Upper lobe of left lung (tissue), 6 donors: ENCODE measurements at regions not wholly inside any gene's neighbourhood (a gene's known extent, or its start where the extent isn't known, plus 50 kb on each side); places are given as distances from the start of the nearest gene placed in this dataset.

Source experiments
- ATAC-seq, 2 donors: fragments of 200-7000 bp; cut with Tn5 transposase; one replicate each; pipeline ENCODE4 v1.9.1; 2022; ENCODE audit warnings: mild to moderate bottlenecking in 2 of 2, moderate library complexity in 2 of 2; ENCODE audit not compliant: low FRiP score in 2 of 2
- DNase-seq, 2 donors: peaks; one replicate each; pipeline ENCODE4 v3.0.0-alpha.2; 2019 to 2020
- H3K27ac ChIP-seq, 4 donors: fragments of 200-600 bp; sonication (generic); one replicate each; pipeline ENCODE4 v1.5.1; 2016 to 2019
- H3K27me3 ChIP-seq, 4 donors: fragments of 200-600 bp; sonication (generic); one replicate each; pipeline ENCODE4 v1.5.1; 2017 to 2019
- H3K36me3 ChIP-seq, 4 donors: fragments of 200-600 bp; sonication (generic); one replicate each; pipeline ENCODE4 v1.5.1; 2016 to 2019
- H3K4me1 ChIP-seq, 4 donors: fragments of 200-600 bp; sonication (generic); one replicate each; pipeline ENCODE4 v1.5.1; 2018 to 2019
- H3K4me3 ChIP-seq, 4 donors: fragments of 200-600 bp; sonication (generic); one replicate each; pipeline ENCODE4 v1.5.1; 2017 to 2019; ENCODE audit warnings: mild to moderate bottlenecking in 2 of 4, moderate library complexity in 1 of 4
- H3K9me3 ChIP-seq, 4 donors: fragments of 200-600 bp; sonication (generic); one replicate each; pipeline ENCODE4 v1.5.1; 2018 to 2019
- CTCF ChIP-seq, 6 experiments: fragments of 450-650 bp in 4 of 6; fragments of 200-600 bp in 2 of 6; sonication (generic) in 2 of 6; IDR thresholded peaks; one replicate each; pipeline ENCODE4 v1.5.1; 2016 to 2019; ENCODE audit warnings: antibody characterized with exemption in 6 of 6
- EP300 ChIP-seq, 4 donors: sonication (generic); formaldehyde crosslinking; IDR thresholded peaks; one replicate each; pipeline ENCODE4 v1.5.1; 2017; ENCODE audit warnings: antibody characterized with exemption in 4 of 4, control low read depth in 2 of 4
- POLR2A ChIP-seq, 4 donors: fragments of 450-650 bp; IDR thresholded peaks; one replicate each; pipeline ENCODE4 v1.5.1; 2016 to 2017; ENCODE audit warnings: antibody characterized with exemption in 4 of 4, mild to moderate bottlenecking in 2 of 4
- POLR2AphosphoS5 ChIP-seq, 2 donors: sonication (generic); formaldehyde crosslinking; IDR thresholded peaks; one replicate each; pipeline ENCODE4 v1.5.1; 2017; ENCODE audit warnings: antibody characterized with exemption in 2 of 2
- WGBS, 2 donors: methylation state at CpG; one replicate each; pipeline ENCODE4 v1.1.5; 2017 to 2018; 5-methylcytosine and 5-hydroxymethylcytosine counted together
- donor health status: DM: no; HTN: no; CAD: no; lungs with moderate emphysema.
- donor health status: DM: no; HTN: yes; CAD: no; lungs with severe emphysema.

DNA sequence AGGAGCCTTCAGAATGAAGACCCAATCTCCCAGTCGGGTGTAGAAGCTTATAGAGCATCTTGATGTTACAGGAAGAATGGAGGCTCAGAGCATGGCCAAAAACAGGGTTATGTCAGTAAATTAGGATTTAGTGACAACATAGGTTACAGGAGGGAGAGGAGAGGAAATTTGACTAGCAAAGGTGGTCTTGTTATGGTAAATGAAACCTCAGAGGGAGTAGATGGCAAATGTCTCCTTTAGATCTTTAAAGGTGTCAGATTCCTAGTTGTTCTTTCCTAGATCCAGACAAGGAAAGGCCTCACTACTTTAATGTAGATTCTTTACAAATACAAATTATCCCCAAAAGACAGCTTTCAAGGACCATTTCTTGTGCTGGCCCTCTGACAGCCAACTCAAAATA is 465.0 kb downstream of the DMRTA1 start:
- Histone ChIP-seq H3K27me3 (no peaks in the 10 kb centered on the region), H3K27ac (no peak overlapping the region), H3K36me3 (no peaks in the 10 kb centered on the region), H3K4me1 (no peaks in the 10 kb centered on the region), H3K4me3 (no peak overlapping the region), H3K9me3 (no peaks in the 10 kb centered on the region)
- ATAC-seq, result no peak
- TF ChIP-seq POLR2A (IDR thresholded peaks at IDR 0.05) (no peak), EP300 (IDR thresholded peaks at IDR 0.05) (no peak), POLR2AphosphoS5 (IDR thresholded peaks at IDR 0.05) (no peak), CTCF (IDR thresholded peaks at IDR 0.05) (no peak)
- 58 to 62% methylated on average over 1 of the region's 1 CpG for WGBS, 2 donors
- DNase-seq, result no peak

GRCh38 chr9:22913026-22913425 is 466.4 kb downstream of the DMRTA1 start:
- no peaks in the 10 kb centered on the region for H3K9me3 ChIP-seq
- WGBS, 2 donors, result 62 to 73% methylated on average over 4 of the region's 4 CpGs
- no peaks in the 10 kb centered on the region for H3K27me3 ChIP-seq
- H3K4me1 ChIP-seq, result no peaks in the 10 kb centered on the region
- no peak overlapping the region for H3K27ac ChIP-seq
- no peak for ATAC-seq
- no peak for DNase-seq
- H3K4me3 ChIP-seq, result no peak overlapping the region
- no peaks in the 10 kb centered on the region for H3K36me3 ChIP-seq
- TF ChIP-seq EP300 (IDR thresholded peaks at IDR 0.05) (no peak), CTCF (IDR thresholded peaks at IDR 0.05) (no peak), POLR2AphosphoS5 (IDR thresholded peaks at IDR 0.05) (no peak), POLR2A (IDR thresholded peaks at IDR 0.05) (no peak)

DNA sequence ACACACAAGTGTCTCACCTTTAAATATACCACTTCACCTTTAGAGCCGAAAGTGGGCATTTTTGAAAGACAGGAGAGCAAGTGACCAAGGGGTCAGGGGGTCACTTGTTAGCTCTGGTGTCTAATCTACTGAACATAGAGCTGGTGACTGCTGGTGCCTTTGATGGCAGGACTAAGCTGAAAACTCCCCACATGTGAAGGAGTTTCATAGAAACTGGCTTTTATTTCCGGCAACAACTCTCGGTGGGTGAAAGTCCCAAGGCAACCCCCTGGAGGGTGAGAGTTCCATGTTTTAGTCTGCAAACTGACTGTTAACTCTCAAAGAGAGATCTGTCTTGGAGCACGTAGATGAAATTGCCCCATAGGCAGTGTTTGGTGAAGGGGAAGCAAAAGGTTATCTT is 466.9 kb downstream of the DMRTA1 start:
- H3K36me3 ChIP-seq, result no peaks in the 10 kb centered on the region
- H3K27ac ChIP-seq, result no peak overlapping the region
- DNase-seq (no peak), ATAC-seq (no peak)
- no peak overlapping the region for H3K4me3 ChIP-seq
- H3K9me3 ChIP-seq, result no peaks in the 10 kb centered on the region
- H3K4me1 ChIP-seq, result no peaks in the 10 kb centered on the region
- 59 to 70% methylated on average over 4 of the region's 4 CpGs for WGBS, 2 donors
- no peaks in the 10 kb centered on the region for H3K27me3 ChIP-seq
- TF ChIP-seq POLR2AphosphoS5 (IDR thresholded peaks at IDR 0.05), result no peak
- TF ChIP-seq EP300 (IDR thresholded peaks at IDR 0.05), result no peak
- TF ChIP-seq CTCF (IDR thresholded peaks at IDR 0.05), result no peak
- no peak for TF ChIP-seq POLR2A (IDR thresholded peaks at IDR 0.05)

GRCh38 chr9:22916148-22916547 is 469.5 kb downstream of the DMRTA1 start:
- TF ChIP-seq EP300 (IDR thresholded peaks at IDR 0.05), result no peak
- no peak for TF ChIP-seq POLR2AphosphoS5 (IDR thresholded peaks at IDR 0.05)
- TF ChIP-seq POLR2A (IDR thresholded peaks at IDR 0.05), result no peak
- no peak for TF ChIP-seq CTCF (IDR thresholded peaks at IDR 0.05)

GRCh38 chr9:22919423-22919822 is 472.8 kb downstream of the DMRTA1 start:
- H3K27ac ChIP-seq, result no peak overlapping the region
- DNase-seq (no peak), ATAC-seq (no peak)
- no peaks in the 10 kb centered on the region for H3K4me1 ChIP-seq
- no peaks in the 10 kb centered on the region for H3K36me3 ChIP-seq
- H3K27me3 ChIP-seq, result no peaks in the 10 kb centered on the region
- no peaks in the 10 kb centered on the region for H3K9me3 ChIP-seq
- no peak for TF ChIP-seq CTCF (IDR thresholded peaks at IDR 0.05)
- no peak for TF ChIP-seq POLR2A (IDR thresholded peaks at IDR 0.05)
- no peak for TF ChIP-seq POLR2AphosphoS5 (IDR thresholded peaks at IDR 0.05)
- no peak for TF ChIP-seq EP300 (IDR thresholded peaks at IDR 0.05)
- no peak overlapping the region for H3K4me3 ChIP-seq
- WGBS, 2 donors, result 57 to 59% methylated on average over 1 of the region's 1 CpG

More at GRCh38 chr9:22916148-22916547, 469.5 kb downstream of the DMRTA1 start:
- WGBS, 2 donors, result 63 to 77% methylated on average over 2 of the region's 2 CpGs
- no peak overlapping the region for H3K4me3 ChIP-seq
- no peaks in the 10 kb centered on the region for H3K4me1 ChIP-seq
- ATAC-seq, result no peak
- no peaks in the 10 kb centered on the region for H3K9me3 ChIP-seq
- no peaks in the 10 kb centered on the region for H3K27me3 ChIP-seq
- no peaks in the 10 kb centered on the region for H3K36me3 ChIP-seq
- DNase-seq, result no peak
- no peak overlapping the region for H3K27ac ChIP-seq
